ENCODE measurements at regions not wholly inside any gene's neighbourhood (a gene's known extent, or its start where the extent isn't known, plus 50 kb on each side); places are given as distances from the start of the nearest gene placed in this dataset.
"Not testable (repeated sequence)": the region's sequence is repeated elsewhere in the genome, so short reads cannot be mapped to it uniquely, and the experiment has no call there.

GRCh38 chr3:20523293-20523692 is 337.3 kb upstream of the SGO1 start:
- H3K9me3 Mint-ChIP-seq: peaks cover 19% of the 10 kb centered on the region
- H3K36me3 Mint-ChIP-seq: no peaks in the 10 kb centered on the region
- H3K4me1 Mint-ChIP-seq (ENCODE audit: low read depth): no peaks in the 10 kb centered on the region
- no peak overlapping the region for H3K27ac Mint-ChIP-seq
- intact Hi-C loops (cut with micrococcal nuclease): no loop called here
- no peaks in the 10 kb centered on the region for H3K27me3 Mint-ChIP-seq
- no peak for DNase-seq
- no peak overlapping the region for H3K4me3 Mint-ChIP-seq
- POLR2A ChIA-PET: no interaction called here
- CTCF ChIA-PET: no interaction called here

GRCh38 chr3:20517316-20517715 is 331.3 kb upstream of the SGO1 start:
- intact Hi-C loops (cut with micrococcal nuclease); H3K4me3 Mint-ChIP-seq; CTCF ChIA-PET; POLR2A ChIA-PET; H3K27ac Mint-ChIP-seq; H3K27me3 Mint-ChIP-seq; H3K36me3 Mint-ChIP-seq; H3K4me1 Mint-ChIP-seq (ENCODE audit: low read depth); DNase-seq: not testable (repeated sequence)
- H3K9me3 Mint-ChIP-seq: peaks cover 23% of the 10 kb centered on the region

- ChIA-PET CTCF (no interaction called here), POLR2A (no interaction called here)
- H3K9me3 Mint-ChIP-seq: peaks cover 22% of the 10 kb centered on the region
- H3K4me3 Mint-ChIP-seq: no peak overlapping the region
- H3K27ac Mint-ChIP-seq: no peak overlapping the region
- H3K4me1 Mint-ChIP-seq (ENCODE audit: low read depth): no peaks in the 10 kb centered on the region
- DNase-seq: no peak
- H3K27me3 Mint-ChIP-seq: no peaks in the 10 kb centered on the region
- H3K36me3 Mint-ChIP-seq: no peaks in the 10 kb centered on the region
- intact Hi-C loops (cut with micrococcal nuclease): no loop called here
Observed at GRCh38 chr3:20516311-20516710, 330.3 kb upstream of the SGO1 start.

- Mint-ChIP-seq H3K9me3 (peaks cover 21% of the 10 kb centered on the region), H3K27ac (no peak overlapping the region), H3K4me1 (ENCODE audit: low read depth) (no peaks in the 10 kb centered on the region), H3K27me3 (no peaks in the 10 kb centered on the region), H3K36me3 (no peaks in the 10 kb centered on the region), H3K4me3 (no peak overlapping the region)
- intact Hi-C loops (cut with micrococcal nuclease): no loop called here
- CTCF ChIA-PET: no interaction called here
- POLR2A ChIA-PET: no interaction called here
- no peak for DNase-seq
Observed at GRCh38 chr3:20515834-20516233, 329.8 kb upstream of the SGO1 start.

GRCh38 chr3:20511863-20512505 is 326.0 kb upstream of the SGO1 start:
- POLR2A ChIA-PET: no interaction called here
- CTCF ChIA-PET: no interaction called here
- Mint-ChIP-seq H3K4me1 (ENCODE audit: low read depth) (no peaks in the 10 kb centered on the region), H3K9me3 (peaks cover 29% of the 10 kb centered on the region), H3K36me3 (peaks cover 2% of the 10 kb centered on the region), H3K27me3 (no peaks in the 10 kb centered on the region), H3K27ac (no peak overlapping the region), H3K4me3 (no peak overlapping the region)
- intact Hi-C loops (cut with micrococcal nuclease): loop anchor here (5.0 kb wide), 2 partner anchors 705 to 1380 kb away; no protein-coding TSS in a partner anchor
- DNase-seq: no peak

- CTCF ChIA-PET: no interaction called here
- H3K4me3 Mint-ChIP-seq: no peak overlapping the region
- no peak for DNase-seq
- peaks cover 2% of the 10 kb centered on the region for H3K36me3 Mint-ChIP-seq
- H3K9me3 Mint-ChIP-seq: peaks cover 39% of the 10 kb centered on the region
- no peaks in the 10 kb centered on the region for H3K4me1 Mint-ChIP-seq (ENCODE audit: low read depth)
- POLR2A ChIA-PET: no interaction called here
- H3K27me3 Mint-ChIP-seq: no peaks in the 10 kb centered on the region
- H3K27ac Mint-ChIP-seq: no peak overlapping the region
- intact Hi-C loops (cut with micrococcal nuclease): loop anchor here (5.0 kb wide), 2 partner anchors 707 to 1382 kb away; no protein-coding TSS in a partner anchor
Observed at GRCh38 chr3:20510396-20510795, 324.4 kb upstream of the SGO1 start.

GRCh38 chr3:20503394-20504082 is 317.5 kb upstream of the SGO1 start:
- POLR2A ChIA-PET: no interaction called here
- Mint-ChIP-seq H3K27me3 (no peaks in the 10 kb centered on the region), H3K9me3 (peaks cover 66% of the 10 kb centered on the region), H3K36me3 (no peaks in the 10 kb centered on the region), H3K4me1 (ENCODE audit: low read depth) (no peaks in the 10 kb centered on the region), H3K4me3 (no peak overlapping the region), H3K27ac (no peak overlapping the region)
- CTCF ChIA-PET: no interaction called here
- intact Hi-C loops (cut with micrococcal nuclease): no loop called here
- no peak for DNase-seq

GRCh38 chr3:20490996-20491395 is 305.0 kb upstream of the SGO1 start:
- H3K9me3 Mint-ChIP-seq: peaks cover 17% of the 10 kb centered on the region
- H3K4me1 Mint-ChIP-seq (ENCODE audit: low read depth): no peaks in the 10 kb centered on the region
- CTCF ChIA-PET: no interaction called here
- H3K36me3 Mint-ChIP-seq: no peaks in the 10 kb centered on the region
- no peak overlapping the region for H3K4me3 Mint-ChIP-seq
- DNase-seq: no peak
- intact Hi-C loops (cut with micrococcal nuclease): no loop called here
- no peak overlapping the region for H3K27ac Mint-ChIP-seq
- POLR2A ChIA-PET: no interaction called here
- H3K27me3 Mint-ChIP-seq: no peaks in the 10 kb centered on the region

- POLR2A ChIA-PET: no interaction called here
- Mint-ChIP-seq H3K4me3 (no peak overlapping the region), H3K4me1 (ENCODE audit: low read depth) (no peaks in the 10 kb centered on the region), H3K36me3 (no peaks in the 10 kb centered on the region), H3K27ac (no peak overlapping the region), H3K27me3 (no peaks in the 10 kb centered on the region), H3K9me3 (peaks cover 21% of the 10 kb centered on the region)
- DNase-seq: no peak
- CTCF ChIA-PET: no interaction called here
- intact Hi-C loops (cut with micrococcal nuclease): no loop called here
Observed at GRCh38 chr3:20488151-20488550, 302.1 kb upstream of the SGO1 start.

GRCh38 chr3:20484126-20484525 is 298.1 kb upstream of the SGO1 start:
- H3K36me3 Mint-ChIP-seq: no peaks in the 10 kb centered on the region
- H3K4me3 Mint-ChIP-seq: no peak overlapping the region
- POLR2A ChIA-PET: no interaction called here
- no peaks in the 10 kb centered on the region for H3K27me3 Mint-ChIP-seq
- CTCF ChIA-PET: no interaction called here
- H3K27ac Mint-ChIP-seq: no peak overlapping the region
- H3K9me3 Mint-ChIP-seq: peaks cover 29% of the 10 kb centered on the region
- no peak for DNase-seq
- no peaks in the 10 kb centered on the region for H3K4me1 Mint-ChIP-seq (ENCODE audit: low read depth)
- intact Hi-C loops (cut with micrococcal nuclease): no loop called here

GRCh38 chr3:20482350-20482749 is 296.3 kb upstream of the SGO1 start:
- Mint-ChIP-seq H3K9me3 (peaks cover 29% of the 10 kb centered on the region), H3K36me3 (no peaks in the 10 kb centered on the region), H3K27me3 (no peaks in the 10 kb centered on the region), H3K4me3 (no peak overlapping the region), H3K27ac (no peak overlapping the region), H3K4me1 (ENCODE audit: low read depth) (no peaks in the 10 kb centered on the region)
- no peak for DNase-seq
- ChIA-PET CTCF (no interaction called here), POLR2A (no interaction called here)
- intact Hi-C loops (cut with micrococcal nuclease): no loop called here

GRCh38 chr3:20480786-20481365 is 294.9 kb upstream of the SGO1 start:
- Mint-ChIP-seq H3K27me3 (no peaks in the 10 kb centered on the region), H3K4me1 (ENCODE audit: low read depth) (no peaks in the 10 kb centered on the region), H3K4me3 (no peak overlapping the region), H3K27ac (no peak overlapping the region), H3K36me3 (no peaks in the 10 kb centered on the region), H3K9me3 (peaks cover 25% of the 10 kb centered on the region)
- ChIA-PET CTCF (no interaction called here), POLR2A (no interaction called here)
- DNase-seq: no peak
- intact Hi-C loops (cut with micrococcal nuclease): no loop called here

GRCh38 chr3:20478436-20478835 is 292.4 kb upstream of the SGO1 start:
- Mint-ChIP-seq H3K27me3 (no peaks in the 10 kb centered on the region), H3K27ac (no peak overlapping the region)

More at GRCh38 chr3:20478436-20478835, 292.4 kb upstream of the SGO1 start:
- intact Hi-C loops (cut with micrococcal nuclease): no loop called here
- ChIA-PET POLR2A (no interaction called here), CTCF (no interaction called here)
- Mint-ChIP-seq H3K4me3 (no peak overlapping the region), H3K9me3 (peaks cover 14% of the 10 kb centered on the region), H3K4me1 (ENCODE audit: low read depth) (no peaks in the 10 kb centered on the region), H3K36me3 (no peaks in the 10 kb centered on the region)
- no peak for DNase-seq
